HG03025 (cell line): ENCODE measurements at regions not wholly inside any gene's neighbourhood (a gene's known extent, or its start where the extent isn't known, plus 50 kb on each side); places are given as distances from the start of the nearest gene placed in this dataset.

Experiments
- ATAC-seq: cut with Tn5 transposase; IDR thresholded peaks from one replicate; pipeline ENCODE4 v1.9.1; 2021; ENCODE audit warnings: mild to moderate bottlenecking, moderate library complexity; ENCODE audit not compliant: unreplicated experiment, low FRiP score

- no peak for ATAC-seq
These were observed 139.5 kb upstream of the FAM83B start for GRCh38 chr6:54706844-54707605.

DNA sequence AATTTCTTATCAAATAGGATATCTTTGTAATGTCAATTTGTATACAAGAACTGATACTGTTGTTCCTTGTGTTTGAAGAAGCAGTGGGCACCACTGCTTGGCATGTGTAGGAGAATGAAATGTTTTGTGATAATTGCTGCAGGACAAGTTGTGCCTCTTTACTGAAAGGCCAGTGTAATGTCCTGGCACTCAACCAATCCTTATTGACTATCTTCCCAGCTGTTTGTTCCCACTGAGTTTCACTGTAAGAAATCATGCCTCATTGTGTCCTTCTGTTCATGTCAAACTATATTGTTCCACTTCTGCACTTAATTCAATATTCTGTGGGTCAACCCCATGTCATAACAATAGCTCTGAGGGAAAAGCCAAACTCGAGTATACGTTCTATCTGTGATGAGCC lies 136.1 kb upstream of the FAM83B start:
- no peak for ATAC-seq

- no peak for ATAC-seq
These were observed 130.6 kb upstream of the FAM83B start for GRCh38 chr6:54716010-54716409.

DNA sequence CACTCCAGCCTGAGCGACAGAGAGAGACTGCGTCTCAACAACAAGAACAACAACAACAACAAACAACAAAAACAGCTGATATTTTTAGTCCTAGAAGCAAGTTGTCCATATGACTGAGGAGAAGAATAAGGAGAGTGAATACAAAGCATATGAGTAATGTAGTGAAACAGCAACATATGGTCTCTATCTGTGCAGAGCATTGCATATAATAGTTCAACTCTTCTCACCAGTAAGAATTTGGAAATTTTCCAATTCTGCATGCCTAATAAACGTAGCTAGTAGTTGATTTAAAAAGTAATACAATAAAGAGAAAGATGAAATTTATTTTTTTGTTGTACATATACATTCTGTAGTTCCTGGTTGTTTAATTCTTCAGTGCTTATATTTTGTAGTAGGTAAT lies 129.7 kb upstream of the FAM83B start:
- no peak for ATAC-seq

GRCh38 chr6:54717849-54718455 lies 128.6 kb upstream of the FAM83B start:
- peak; percentile 88 for ATAC-seq

GRCh38 chr6:54718541-54719023 lies 128.0 kb upstream of the FAM83B start:
- no peak for ATAC-seq

GRCh38 chr6:54719131-54719530 lies 127.4 kb upstream of the FAM83B start:
- ATAC-seq, result no peak

DNA sequence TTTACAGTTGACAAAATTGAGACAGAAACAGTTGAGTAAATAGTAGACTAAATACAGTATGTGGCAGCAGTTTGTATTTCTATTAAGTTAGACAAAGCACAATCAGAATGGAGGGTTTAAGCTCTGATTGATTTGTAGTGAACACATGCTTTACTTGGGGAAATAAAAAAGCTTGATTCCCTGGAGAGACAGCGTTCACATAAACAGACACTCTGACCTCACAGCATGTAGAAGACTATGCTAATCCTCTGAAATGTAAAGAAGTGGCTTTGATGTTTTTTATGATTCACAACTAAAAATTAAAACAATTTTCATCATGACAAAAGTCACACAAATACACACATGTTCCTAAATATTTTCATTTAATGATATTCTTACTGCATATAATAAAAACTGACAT lies 126.9 kb upstream of the FAM83B start:
- ATAC-seq, result no peak

- ATAC-seq, result no peak
These were observed 124.2 kb upstream of the FAM83B start for GRCh38 chr6:54722328-54722727.

- no peak for ATAC-seq
These were observed 116.9 kb upstream of the FAM83B start for GRCh38 chr6:54729716-54730115.

DNA sequence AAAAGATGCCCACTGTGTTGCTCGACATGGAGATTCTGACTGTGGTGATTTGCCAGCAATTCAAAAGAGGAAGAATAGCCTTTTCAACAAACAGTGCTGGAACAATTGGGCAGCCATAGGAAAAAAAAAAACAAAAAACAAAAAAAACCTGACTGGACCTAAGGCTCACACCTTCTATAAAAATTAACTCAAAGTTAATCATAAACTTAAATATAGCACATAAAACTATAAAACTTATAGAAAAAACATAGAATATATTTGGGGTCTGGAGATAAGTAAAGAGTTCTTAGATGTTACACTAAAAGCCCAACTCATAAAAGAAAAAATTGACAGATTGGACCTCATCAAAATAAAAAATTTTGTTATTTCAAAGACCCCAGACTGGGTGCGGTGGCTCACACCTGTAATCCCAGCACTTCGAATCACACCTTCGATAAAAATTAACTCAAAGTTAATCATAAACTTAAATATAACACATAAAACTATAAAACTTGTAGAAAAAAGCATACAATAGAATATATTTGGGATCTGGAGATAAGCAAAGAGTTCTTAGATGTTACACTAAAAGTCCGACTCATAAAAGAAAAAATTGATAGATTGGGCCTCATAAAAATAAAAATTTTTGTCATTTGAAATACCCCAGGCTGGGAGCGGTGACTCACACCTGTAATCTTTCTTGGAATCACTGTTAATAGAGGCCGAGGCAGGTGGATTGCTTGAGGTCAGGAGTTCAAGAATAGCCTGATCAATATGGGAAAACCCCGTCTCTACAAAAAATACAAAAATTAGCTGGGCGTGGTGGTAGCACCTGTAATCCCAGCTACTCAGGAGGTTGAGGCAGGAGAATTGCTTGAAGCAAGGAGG lies 115.6 kb upstream of the FAM83B start:
- ATAC-seq, result no peak

DNA sequence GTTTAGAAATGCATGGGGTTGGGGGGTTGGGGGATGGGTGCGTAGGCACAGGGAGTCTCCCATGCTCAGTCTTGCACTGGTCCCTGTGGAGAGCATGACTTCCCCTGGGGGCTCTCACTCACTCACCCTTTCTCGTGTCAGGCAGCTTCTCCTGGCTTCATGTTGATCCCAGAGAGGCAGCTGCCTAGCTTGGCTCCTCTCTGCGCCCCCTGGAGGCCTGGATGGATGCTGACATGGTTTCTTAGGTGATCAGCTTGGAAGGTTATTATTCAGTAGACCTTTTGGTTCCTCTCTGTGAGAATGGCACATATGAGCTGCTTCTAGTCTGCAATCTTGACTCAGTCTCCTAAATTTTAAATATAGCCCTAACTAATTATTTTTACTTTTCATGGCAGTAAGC lies 109.3 kb upstream of the FAM83B start:
- ATAC-seq, result peak; percentile 69

GRCh38 chr6:54747955-54748354 lies 98.6 kb upstream of the FAM83B start:
- ATAC-seq, result no peak

DNA sequence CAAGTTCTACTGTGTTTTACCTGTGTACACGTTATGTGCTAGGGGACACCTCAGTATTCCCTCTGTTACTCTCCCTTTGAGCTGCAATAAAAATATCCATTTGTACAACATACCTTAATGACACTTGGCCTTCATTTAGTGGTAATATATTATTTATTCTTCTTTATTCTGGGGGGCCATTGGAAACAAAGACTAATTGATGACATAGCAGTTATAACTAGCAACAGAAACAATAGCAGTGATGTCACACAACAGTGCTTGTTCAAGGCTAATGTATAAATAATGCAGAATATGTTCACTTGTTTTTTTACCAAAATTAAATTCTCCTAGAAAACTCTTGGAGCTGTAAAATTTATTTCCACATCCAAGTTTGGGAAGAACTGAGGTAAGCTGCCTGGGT lies 92.2 kb upstream of the FAM83B start:
- no peak for ATAC-seq

DNA sequence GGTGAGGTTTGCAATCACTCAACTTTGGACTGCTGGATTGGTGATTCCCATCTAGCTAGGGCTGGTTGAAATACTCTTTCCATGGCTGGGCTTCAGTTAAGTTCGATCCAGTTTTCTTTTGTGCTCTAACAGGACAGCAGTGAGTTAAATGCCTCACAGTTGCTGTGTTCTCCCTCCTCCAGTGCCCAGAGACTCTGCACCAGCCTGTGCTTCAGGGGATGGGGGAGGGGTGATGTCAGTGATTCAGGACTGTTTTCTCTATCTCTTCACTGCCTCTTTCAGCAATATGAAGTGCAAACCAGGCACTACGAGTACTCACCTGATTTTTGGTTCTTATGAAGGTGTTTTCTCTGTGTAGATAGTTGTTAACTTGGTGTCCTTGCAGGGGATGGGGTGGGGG lies 88.2 kb upstream of the FAM83B start:
- ATAC-seq, result no peak

- no peak for ATAC-seq
These were observed 78.1 kb upstream of the FAM83B start for GRCh38 chr6:54768494-54768893.

DNA sequence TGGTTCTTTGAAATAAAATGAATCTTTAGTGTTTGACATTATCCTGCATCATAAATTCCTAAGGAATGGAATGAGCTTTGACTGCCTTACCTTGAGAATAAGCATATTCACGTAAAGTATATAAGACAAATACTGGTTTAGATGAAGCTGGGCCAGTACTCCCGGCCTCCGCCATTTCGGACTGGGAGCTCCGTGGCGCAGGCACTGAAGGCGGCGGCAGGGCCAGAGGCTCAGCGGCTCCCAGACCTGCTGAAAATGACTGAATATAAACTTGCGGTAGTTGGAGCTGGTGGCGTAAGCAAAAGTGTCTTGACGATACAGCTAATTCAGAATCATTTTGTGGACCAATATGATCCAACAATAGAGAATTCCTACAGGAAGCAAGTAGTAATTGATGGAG lies 76.2 kb upstream of the FAM83B start:
- no peak for ATAC-seq

- ATAC-seq, result no peak
These were observed 74.6 kb upstream of the FAM83B start for GRCh38 chr6:54771968-54772367.

- no peak for ATAC-seq
These were observed 74.0 kb upstream of the FAM83B start for GRCh38 chr6:54772610-54773009.

DNA sequence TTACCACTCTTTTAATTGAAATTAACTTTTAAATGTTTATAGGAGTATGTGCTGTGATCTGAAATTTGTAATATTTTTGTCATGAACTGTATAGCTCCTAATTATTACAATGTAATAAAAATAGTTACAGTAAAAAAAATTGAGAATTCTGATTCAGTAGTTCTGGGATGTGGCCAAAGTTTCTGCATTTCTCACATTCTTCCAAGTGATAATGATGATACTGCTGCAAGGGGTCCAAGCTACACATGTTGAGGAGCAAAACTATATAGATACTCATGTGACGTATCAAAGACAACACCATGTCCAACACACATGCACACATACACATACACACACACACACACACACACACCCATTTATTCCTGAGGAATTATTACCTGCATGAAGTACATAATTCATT lies 71.0 kb upstream of the FAM83B start:
- no peak for ATAC-seq

GRCh38 chr6:54776891-54777290 lies 69.7 kb upstream of the FAM83B start:
- no peak for ATAC-seq
